Type B pancreatic cell (in vitro differentiated cells): ENCODE measurements at regions not wholly inside any gene's neighbourhood (a gene's known extent, or its start where the extent isn't known, plus 50 kb on each side); places are given as distances from the start of the nearest gene placed in this dataset.
A peak's percentile ranks its signal among the peaks of the same experiment; 100 is the strongest.

Experiments used
- DNase-seq: peaks from one replicate; pipeline ENCODE4 v3.0.0; 2021; ENCODE audit warnings: mixed read lengths; ENCODE audit not compliant: unreplicated experiment; ENCODE audit errors: extremely low spot score
- H3K27ac Mint-ChIP-seq: 2 replicates; pipeline ENCODE4 v1.8.0; 2021; ENCODE audit warnings: mild to moderate bottlenecking, mixed read lengths
- H3K27me3 Mint-ChIP-seq: 2 replicates; pipeline ENCODE4 v1.8.0; 2021; ENCODE audit warnings: mixed read lengths
- H3K36me3 Mint-ChIP-seq: 2 replicates; pipeline ENCODE4 v1.8.0; 2021; ENCODE audit warnings: mixed read lengths
- H3K4me1 Mint-ChIP-seq: one replicate; pipeline ENCODE4 v1.8.0; 2021; ENCODE audit warnings: mixed read lengths; ENCODE audit not compliant: unreplicated experiment
- H3K4me3 Mint-ChIP-seq: 2 replicates; pipeline ENCODE4 v1.8.0; 2021; ENCODE audit warnings: mild to moderate bottlenecking, mixed read lengths
- H3K9me3 Mint-ChIP-seq: 2 replicates; pipeline ENCODE4 v1.8.0; 2021; ENCODE audit warnings: mixed read lengths
- CTCF ChIP-seq: fragments of 200-600 bp; sonication (generic); conservative IDR thresholded peaks from 2 replicates; pipeline ENCODE4 v1.5.0; 2021; ENCODE audit warnings: antibody characterized with exemption, mild to moderate bottlenecking

DNA sequence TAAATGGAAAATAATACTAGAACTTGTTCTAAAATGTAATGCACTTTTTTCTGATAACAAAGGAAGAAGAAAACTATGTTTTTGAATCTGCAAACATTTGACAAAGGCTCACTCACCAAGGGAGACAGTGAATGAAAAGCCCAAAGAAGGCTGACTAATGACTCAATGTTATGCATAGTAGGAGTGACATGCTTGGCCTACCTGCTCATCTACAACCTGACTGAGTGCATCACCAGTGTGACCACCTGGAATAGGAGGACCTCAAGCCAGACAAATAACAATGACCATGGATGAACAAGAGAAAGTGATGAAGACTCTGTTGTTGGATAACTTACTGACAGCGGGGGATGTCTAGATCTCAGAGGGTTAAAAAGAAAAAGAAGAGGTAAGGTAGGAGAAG is 157.2 kb downstream of the SIM1 start:
- TF ChIP-seq CTCF = no peak
- Mint-ChIP-seq H3K36me3 (no peaks in the 10 kb centered on the region), H3K27ac (no peak overlapping the region), H3K9me3 (no peaks in the 10 kb centered on the region), H3K4me1 (peaks cover 10% of the 10 kb centered on the region), H3K4me3 (no peak overlapping the region), H3K27me3 (no peaks in the 10 kb centered on the region)
- no peak for DNase-seq

- H3K27ac Mint-ChIP-seq = no peak overlapping the region
- DNase-seq = no peak
- H3K36me3 Mint-ChIP-seq = no peaks in the 10 kb centered on the region
- no peak for TF ChIP-seq CTCF
- peaks cover 10% of the 10 kb centered on the region for H3K4me1 Mint-ChIP-seq
- H3K27me3 Mint-ChIP-seq = no peaks in the 10 kb centered on the region
- H3K4me3 Mint-ChIP-seq = no peak overlapping the region
- H3K9me3 Mint-ChIP-seq = no peaks in the 10 kb centered on the region
Measured at GRCh38 chr6:100305209-100305869, 159.4 kb downstream of the SIM1 start.

DNA sequence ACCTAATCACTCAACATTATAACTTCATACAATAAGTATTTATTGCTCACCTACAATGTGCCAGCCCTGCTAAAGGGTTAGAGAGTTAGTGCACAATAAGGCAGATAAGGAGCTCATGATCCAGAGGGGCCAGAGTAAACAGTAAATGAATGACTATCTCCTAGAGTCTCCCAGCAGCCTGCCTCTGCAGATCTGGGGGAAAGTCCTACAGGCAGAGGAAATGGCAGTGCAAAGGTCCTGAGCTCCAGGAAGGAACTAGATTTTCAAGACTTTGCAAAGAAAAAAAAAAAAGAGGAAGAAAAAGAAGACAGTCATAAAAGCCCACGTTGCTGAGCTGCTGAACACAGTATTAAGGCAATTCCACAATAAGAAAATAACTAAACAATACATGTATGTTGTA is 160.1 kb downstream of the SIM1 start:
- Mint-ChIP-seq H3K4me3 (no peak overlapping the region), H3K36me3 (no peaks in the 10 kb centered on the region), H3K27ac (no peak overlapping the region), H3K27me3 (no peaks in the 10 kb centered on the region), H3K9me3 (no peaks in the 10 kb centered on the region), H3K4me1 (peaks cover 10% of the 10 kb centered on the region)
- TF ChIP-seq CTCF = no peak
- DNase-seq = no peak

- Mint-ChIP-seq H3K27ac (no peak overlapping the region), H3K4me3 (no peak overlapping the region), H3K27me3 (no peaks in the 10 kb centered on the region), H3K9me3 (no peaks in the 10 kb centered on the region), H3K36me3 (no peaks in the 10 kb centered on the region), H3K4me1 (peaks cover 15% of the 10 kb centered on the region)
- TF ChIP-seq CTCF = no peak
- DNase-seq = no peak
Measured at GRCh38 chr6:100301731-100302130, 163.0 kb downstream of the SIM1 start.

- TF ChIP-seq CTCF = no peak
- Mint-ChIP-seq H3K27ac (peak overlapping the region; percentile 89), H3K4me3 (no peak overlapping the region), H3K4me1 (peaks cover 11% of the 10 kb centered on the region), H3K36me3 (no peaks in the 10 kb centered on the region), H3K27me3 (no peaks in the 10 kb centered on the region), H3K9me3 (no peaks in the 10 kb centered on the region)
- DNase-seq = no peak
Measured at GRCh38 chr6:100300221-100300736, 164.4 kb downstream of the SIM1 start.
